ENCODE measurements at regions not wholly inside any gene's neighbourhood (a gene's known extent, or its start where the extent isn't known, plus 50 kb on each side); places are given as distances from the start of the nearest gene placed in this dataset.

- TF ChIP-seq CTCF (conservative IDR thresholded peaks at IDR 0.05; ENCODE audit: low read depth, low read length): no peak
- no peak for DNase-seq (ENCODE audit: low read depth)
- H3K4me3 ChIP-seq (ENCODE audit: low read depth, low read length): no peak overlapping the region
Measured at GRCh38 chr14:99327458-99328250, 55.7 kb upstream of the BCL11B start.

DNA sequence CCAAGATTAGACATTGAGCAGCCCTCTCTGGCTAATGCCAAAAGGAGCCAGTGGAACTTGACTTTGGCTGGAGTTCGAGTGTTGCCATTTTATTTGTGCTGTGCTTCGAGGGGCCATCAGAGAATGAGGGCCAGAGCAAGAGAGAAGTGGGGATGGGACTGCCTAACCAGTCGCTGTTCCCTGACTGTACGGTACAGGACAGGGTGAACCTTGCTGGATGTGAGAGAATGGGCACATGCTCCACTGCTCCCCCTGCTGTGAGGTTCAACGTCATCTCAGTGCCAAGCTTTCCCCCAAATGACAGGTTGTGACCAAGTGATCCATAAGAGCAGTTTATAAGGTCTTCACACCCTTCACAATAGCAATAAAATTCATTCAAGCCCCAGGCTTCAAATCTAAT is 55.1 kb upstream of the BCL11B start:
- no peak for DNase-seq (ENCODE audit: low read depth)
- H3K4me3 ChIP-seq (ENCODE audit: low read depth, low read length): no peak overlapping the region
- peak; percentile 18 for TF ChIP-seq CTCF (conservative IDR thresholded peaks at IDR 0.05; ENCODE audit: low read depth, low read length)

DNA sequence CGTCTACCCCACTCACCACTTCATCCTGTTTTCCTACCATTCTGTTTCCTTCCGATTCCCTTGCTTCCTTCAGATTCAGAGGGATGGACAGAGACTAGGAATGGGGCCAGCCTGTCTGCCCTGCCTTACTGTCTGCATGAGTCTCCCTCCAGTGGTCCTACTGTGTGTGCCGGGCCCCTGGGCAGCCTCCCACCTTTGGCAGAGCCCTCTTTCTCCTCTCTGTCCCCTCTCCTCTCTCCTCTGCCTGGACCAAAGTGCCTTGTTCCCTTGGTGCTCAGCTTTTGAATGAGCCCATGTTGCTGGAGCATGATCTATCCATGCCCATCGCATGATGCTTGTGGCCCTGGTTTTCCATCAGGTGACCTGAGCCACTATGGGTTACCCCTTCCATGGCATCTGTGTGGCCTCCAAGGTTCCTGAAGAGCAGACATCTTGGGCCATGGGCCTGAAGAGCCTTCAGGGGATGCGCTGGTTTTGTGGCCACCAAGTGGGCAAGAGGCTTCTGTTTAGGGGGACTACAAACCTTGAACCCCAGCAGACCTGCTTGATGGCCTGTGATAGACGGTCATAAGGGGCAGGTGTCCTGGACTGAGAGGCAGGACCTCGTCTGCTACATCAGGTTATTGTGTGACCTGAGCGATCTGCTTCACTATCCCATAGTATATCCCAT is 54.2 kb upstream of the BCL11B start:
- TF ChIP-seq CTCF (conservative IDR thresholded peaks at IDR 0.05; ENCODE audit: low read depth, low read length): no peak
- no peak overlapping the region for H3K4me3 ChIP-seq (ENCODE audit: low read depth, low read length)
- DNase-seq (ENCODE audit: low read depth): no peak

- TF ChIP-seq CTCF (conservative IDR thresholded peaks at IDR 0.05; ENCODE audit: low read depth, low read length): no peak
- DNase-seq (ENCODE audit: low read depth): no peak
- H3K4me3 ChIP-seq (ENCODE audit: low read depth, low read length): no peak overlapping the region
Measured at GRCh38 chr14:99325591-99325990, 53.6 kb upstream of the BCL11B start.

- no peak for DNase-seq (ENCODE audit: low read depth)
- TF ChIP-seq CTCF (conservative IDR thresholded peaks at IDR 0.05; ENCODE audit: low read depth, low read length): no peak
- H3K4me3 ChIP-seq (ENCODE audit: low read depth, low read length): no peak overlapping the region
Measured at GRCh38 chr14:99325016-99325415, 53.0 kb upstream of the BCL11B start.

DNA sequence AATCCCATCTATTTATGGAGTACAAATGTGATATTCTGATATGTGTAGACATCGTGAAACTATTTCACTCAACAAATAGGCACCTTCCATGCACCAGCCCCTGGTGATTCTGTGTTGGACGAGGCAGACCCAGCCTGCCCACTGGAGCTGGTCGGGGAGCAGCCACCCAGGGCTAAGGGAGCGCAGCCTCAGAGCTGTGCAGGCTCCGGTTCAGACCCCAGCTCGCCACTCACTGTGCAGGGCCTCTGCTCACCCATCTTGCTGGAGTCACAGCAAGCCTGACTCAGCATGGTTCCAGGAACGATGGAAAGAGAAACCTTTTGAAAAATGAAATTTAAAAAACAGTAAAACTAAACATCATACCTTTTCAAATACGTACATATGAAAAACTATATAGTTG is 52.3 kb upstream of the BCL11B start:
- H3K4me3 ChIP-seq (ENCODE audit: low read depth, low read length): no peak overlapping the region
- no peak for TF ChIP-seq CTCF (conservative IDR thresholded peaks at IDR 0.05; ENCODE audit: low read depth, low read length)
- DNase-seq (ENCODE audit: low read depth): no peak
